ENCODE measurements at regions not wholly inside any gene's neighbourhood (a gene's known extent, or its start where the extent isn't known, plus 50 kb on each side); places are given as distances from the start of the nearest gene placed in this dataset.
"Not testable (repeated sequence)": the region's sequence is repeated elsewhere in the genome, so short reads cannot be mapped to it uniquely, and the experiment has no call there.

DNA sequence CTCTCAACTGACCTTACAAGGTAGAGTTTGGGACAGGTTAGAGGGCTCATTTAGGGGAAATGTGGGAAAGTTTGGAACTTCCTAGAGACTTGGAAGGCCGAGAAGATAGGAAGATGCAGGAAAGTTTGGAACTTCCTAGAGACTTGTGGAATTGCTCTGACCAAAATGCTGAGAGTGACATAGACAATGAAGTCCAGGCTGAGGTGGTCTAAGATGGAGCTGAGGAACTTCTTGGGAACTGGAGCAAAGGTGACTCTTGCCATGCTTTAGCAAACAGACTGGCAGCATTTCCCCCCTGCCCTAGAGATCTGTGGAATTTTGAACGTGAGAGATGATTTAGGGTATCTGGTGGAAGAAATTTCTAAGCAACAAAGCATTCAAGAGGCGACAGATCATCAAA lies 258.9 kb upstream of the GULP1 start:
- Histone ChIP-seq H4K20me1 (ENCODE audit: low read length) (no peaks in the 10 kb centered on the region), H3K9ac (ENCODE audit: low read length) (no peak overlapping the region), H3K36me3 (ENCODE audit: low read depth, low read length) (no peaks in the 10 kb centered on the region), H3K4me3 (ENCODE audit: low read length) (no peak overlapping the region), H3K4me1 (ENCODE audit: insufficient read depth, low read length) (no peaks in the 10 kb centered on the region), H3K79me2 (ENCODE audit: low read length) (no peaks in the 10 kb centered on the region), H2AFZ (ENCODE audit: low read length) (no peak overlapping the region), H3K4me2 (ENCODE audit: low read length) (no peak overlapping the region), H3K27me3 (ENCODE audit: low read length) (no peaks in the 10 kb centered on the region), H3K9me2 (replicated peaks; ENCODE audit: low read length) (no peaks in the 10 kb centered on the region), H3K27ac (ENCODE audit: low read length) (no peak overlapping the region), H3F3A (ENCODE audit: low read length, unreplicated experiment) (no peaks in the 10 kb centered on the region), H3K9me3 (ENCODE audit: low read length) (no peaks in the 10 kb centered on the region)
- BruUV-seq (replicated peaks): no TSS peak
- ATAC-seq (no peak), DNase-seq (no peak)
- CTCF ChIA-PET: no interaction called here
- POLR2A ChIA-PET (ENCODE audit: unreplicated experiment): no interaction called here
- intact Hi-C loops (cut with micrococcal nuclease): no loop called here
- TF ChIP-seq, protein P1, sequence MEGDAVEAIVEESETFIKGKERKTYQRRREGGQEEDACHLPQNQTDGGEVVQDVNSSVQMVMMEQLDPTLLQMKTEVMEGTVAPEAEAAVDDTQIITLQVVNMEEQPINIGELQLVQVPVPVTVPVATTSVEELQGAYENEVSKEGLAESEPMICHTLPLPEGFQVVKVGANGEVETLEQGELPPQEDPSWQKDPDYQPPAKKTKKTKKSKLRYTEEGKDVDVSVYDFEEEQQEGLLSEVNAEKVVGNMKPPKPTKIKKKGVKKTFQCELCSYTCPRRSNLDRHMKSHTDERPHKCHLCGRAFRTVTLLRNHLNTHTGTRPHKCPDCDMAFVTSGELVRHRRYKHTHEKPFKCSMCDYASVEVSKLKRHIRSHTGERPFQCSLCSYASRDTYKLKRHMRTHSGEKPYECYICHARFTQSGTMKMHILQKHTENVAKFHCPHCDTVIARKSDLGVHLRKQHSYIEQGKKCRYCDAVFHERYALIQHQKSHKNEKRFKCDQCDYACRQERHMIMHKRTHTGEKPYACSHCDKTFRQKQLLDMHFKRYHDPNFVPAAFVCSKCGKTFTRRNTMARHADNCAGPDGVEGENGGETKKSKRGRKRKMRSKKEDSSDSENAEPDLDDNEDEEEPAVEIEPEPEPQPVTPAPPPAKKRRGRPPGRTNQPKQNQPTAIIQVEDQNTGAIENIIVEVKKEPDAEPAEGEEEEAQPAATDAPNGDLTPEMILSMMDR (conservative IDR thresholded peaks at IDR 0.05; ENCODE audit: low read depth, low read length): no peak
- no peak for TF ChIP-seq EZH2phosphoT487 (IDR thresholded peaks at IDR 0.05; ENCODE audit: borderline replicate concordance, low read length)
- TF ChIP-seq EZH2 (IDR thresholded peaks at IDR 0.05; ENCODE audit: low read length, unreplicated experiment): no peak

DNA sequence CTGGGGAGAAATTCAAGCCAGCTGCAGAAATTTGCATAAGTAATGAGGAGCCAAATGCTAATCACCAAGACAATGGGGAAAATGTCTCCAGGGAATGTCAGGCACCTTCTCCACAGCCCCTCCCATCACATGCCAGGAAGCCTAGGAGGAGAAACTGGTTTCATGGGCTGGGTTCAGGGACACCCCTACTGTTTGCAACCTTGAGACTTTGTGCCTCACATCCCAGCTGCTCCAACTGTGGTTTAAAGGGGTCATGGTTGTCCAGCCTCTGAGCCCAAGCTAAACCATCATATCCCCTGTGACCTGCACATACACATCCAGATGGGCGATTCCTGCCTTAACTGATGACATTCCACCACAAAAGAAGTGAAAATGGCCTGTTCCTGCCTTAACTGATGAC lies 258.4 kb upstream of the GULP1 start:
- CTCF ChIA-PET; H3K4me3 ChIP-seq (ENCODE audit: low read length); H2AFZ ChIP-seq (ENCODE audit: low read length); H3K79me2 ChIP-seq (ENCODE audit: low read length); H3K36me3 ChIP-seq (ENCODE audit: low read depth, low read length); H3K27me3 ChIP-seq (ENCODE audit: low read length); H3K9me3 ChIP-seq (ENCODE audit: low read length); H3K4me1 ChIP-seq (ENCODE audit: insufficient read depth, low read length); H3K9me2 ChIP-seq (replicated peaks; ENCODE audit: low read length); H3K9ac ChIP-seq (ENCODE audit: low read length); ATAC-seq; H3K27ac ChIP-seq (ENCODE audit: low read length); DNase-seq; H3F3A ChIP-seq (ENCODE audit: low read length, unreplicated experiment); H4K20me1 ChIP-seq (ENCODE audit: low read length); BruUV-seq (replicated peaks); POLR2A ChIA-PET (ENCODE audit: unreplicated experiment); H3K4me2 ChIP-seq (ENCODE audit: low read length); intact Hi-C loops (cut with micrococcal nuclease): not testable (repeated sequence)

DNA sequence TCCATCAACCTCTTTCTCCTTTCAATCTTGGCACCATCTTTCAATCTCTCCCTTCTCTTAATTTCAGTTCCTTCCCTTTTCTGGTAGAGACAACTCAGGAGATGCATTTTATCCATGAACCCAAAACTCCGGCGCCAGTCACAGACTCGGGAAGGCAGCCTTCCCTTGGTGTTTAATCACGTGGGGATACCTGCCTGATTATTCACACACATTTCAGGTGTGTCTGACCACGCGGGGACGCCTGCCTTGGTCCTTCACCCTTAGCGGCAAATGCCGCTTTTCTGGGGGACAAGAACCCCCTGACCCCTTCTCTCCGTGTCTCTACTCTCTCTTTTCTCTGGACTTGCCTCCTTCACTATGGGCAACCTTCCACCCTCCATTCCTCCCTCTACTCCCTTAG lies 257.6 kb upstream of the GULP1 start:
- H3K79me2 ChIP-seq (ENCODE audit: low read length); POLR2A ChIA-PET (ENCODE audit: unreplicated experiment); H3K36me3 ChIP-seq (ENCODE audit: low read depth, low read length); H3K27me3 ChIP-seq (ENCODE audit: low read length); BruUV-seq (replicated peaks); H2AFZ ChIP-seq (ENCODE audit: low read length); H3K4me1 ChIP-seq (ENCODE audit: insufficient read depth, low read length); H3K4me3 ChIP-seq (ENCODE audit: low read length); H4K20me1 ChIP-seq (ENCODE audit: low read length); DNase-seq; H3K9me2 ChIP-seq (replicated peaks; ENCODE audit: low read length); intact Hi-C loops (cut with micrococcal nuclease); H3F3A ChIP-seq (ENCODE audit: low read length, unreplicated experiment); ATAC-seq; H3K9ac ChIP-seq (ENCODE audit: low read length); CTCF ChIA-PET; H3K27ac ChIP-seq (ENCODE audit: low read length); H3K9me3 ChIP-seq (ENCODE audit: low read length); H3K4me2 ChIP-seq (ENCODE audit: low read length): not testable (repeated sequence)

DNA sequence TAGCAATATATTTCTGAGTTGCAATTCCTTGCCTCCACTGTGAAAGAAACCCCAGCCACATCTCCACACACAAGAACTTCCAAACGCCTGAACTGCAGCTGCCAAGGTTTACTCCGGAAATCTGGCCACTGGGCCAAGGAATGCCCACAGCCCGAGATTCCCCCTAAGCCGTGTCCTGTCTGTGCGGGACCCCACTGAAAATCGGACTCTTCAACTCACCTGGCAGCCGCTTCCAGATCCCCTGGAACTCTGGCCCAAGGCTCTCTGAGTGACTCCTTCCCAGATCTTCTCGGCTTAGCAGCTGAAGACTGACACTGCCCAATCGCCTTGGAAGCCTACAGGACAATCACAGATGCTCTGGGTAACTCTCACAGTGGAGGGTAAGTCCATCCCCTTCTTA lies 256.3 kb upstream of the GULP1 start:
- H3K9me3 ChIP-seq (ENCODE audit: low read length); intact Hi-C loops (cut with micrococcal nuclease); CTCF ChIA-PET: not testable (repeated sequence)

DNA sequence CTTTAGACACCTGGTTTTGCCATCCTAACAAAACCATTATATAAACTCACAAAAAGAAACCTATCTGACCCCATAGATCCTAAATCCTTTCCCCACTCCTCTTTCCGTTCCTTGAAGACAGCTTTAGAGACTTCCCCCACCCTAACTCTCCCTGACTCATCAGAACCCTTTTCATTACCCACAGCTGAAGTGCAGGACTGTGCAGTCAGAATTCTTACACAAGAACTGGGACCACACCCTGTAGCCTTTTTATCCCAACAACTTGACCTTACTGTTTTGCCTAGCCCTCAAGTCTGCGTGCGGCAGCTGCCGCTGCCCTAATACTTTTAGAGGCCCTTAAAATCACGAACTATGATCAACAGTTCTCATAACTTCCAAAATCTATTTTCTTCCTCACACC lies 254.9 kb upstream of the GULP1 start:
- H3K9ac ChIP-seq (ENCODE audit: low read length); DNase-seq; H3K27me3 ChIP-seq (ENCODE audit: low read length); H3K79me2 ChIP-seq (ENCODE audit: low read length); ATAC-seq; H3K4me3 ChIP-seq (ENCODE audit: low read length); H3K36me3 ChIP-seq (ENCODE audit: low read depth, low read length); H3K4me1 ChIP-seq (ENCODE audit: insufficient read depth, low read length); intact Hi-C loops (cut with micrococcal nuclease); H4K20me1 ChIP-seq (ENCODE audit: low read length); POLR2A ChIA-PET (ENCODE audit: unreplicated experiment); H3K9me2 ChIP-seq (replicated peaks; ENCODE audit: low read length); H3K27ac ChIP-seq (ENCODE audit: low read length); BruUV-seq (replicated peaks); H3F3A ChIP-seq (ENCODE audit: low read length, unreplicated experiment); CTCF ChIA-PET; H3K4me2 ChIP-seq (ENCODE audit: low read length); H3K9me3 ChIP-seq (ENCODE audit: low read length); H2AFZ ChIP-seq (ENCODE audit: low read length): not testable (repeated sequence)

More for the DNA sequence above, 256.3 kb upstream of the GULP1 start:
- H3K79me2 ChIP-seq (ENCODE audit: low read length); H2AFZ ChIP-seq (ENCODE audit: low read length); H3K4me1 ChIP-seq (ENCODE audit: insufficient read depth, low read length); BruUV-seq (replicated peaks); DNase-seq; H3K36me3 ChIP-seq (ENCODE audit: low read depth, low read length); H4K20me1 ChIP-seq (ENCODE audit: low read length); H3K4me2 ChIP-seq (ENCODE audit: low read length); H3F3A ChIP-seq (ENCODE audit: low read length, unreplicated experiment); H3K4me3 ChIP-seq (ENCODE audit: low read length); POLR2A ChIA-PET (ENCODE audit: unreplicated experiment); H3K27ac ChIP-seq (ENCODE audit: low read length); ATAC-seq; H3K9me2 ChIP-seq (replicated peaks; ENCODE audit: low read length); H3K27me3 ChIP-seq (ENCODE audit: low read length); H3K9ac ChIP-seq (ENCODE audit: low read length): not testable (repeated sequence)

All from PC-3 (cell line).